ENCODE measurements at regions not wholly inside any gene's neighbourhood (a gene's known extent, or its start where the extent isn't known, plus 50 kb on each side); places are given as distances from the start of the nearest gene placed in this dataset.

GRCh38 chr2:220065581-220065980 lies 438.2 kb downstream of the SLC4A3 start:
- no peak for FAIRE-seq

GRCh38 chr2:220068846-220069245 lies 441.4 kb downstream of the SLC4A3 start:
- FAIRE-seq, result no peak

DNA sequence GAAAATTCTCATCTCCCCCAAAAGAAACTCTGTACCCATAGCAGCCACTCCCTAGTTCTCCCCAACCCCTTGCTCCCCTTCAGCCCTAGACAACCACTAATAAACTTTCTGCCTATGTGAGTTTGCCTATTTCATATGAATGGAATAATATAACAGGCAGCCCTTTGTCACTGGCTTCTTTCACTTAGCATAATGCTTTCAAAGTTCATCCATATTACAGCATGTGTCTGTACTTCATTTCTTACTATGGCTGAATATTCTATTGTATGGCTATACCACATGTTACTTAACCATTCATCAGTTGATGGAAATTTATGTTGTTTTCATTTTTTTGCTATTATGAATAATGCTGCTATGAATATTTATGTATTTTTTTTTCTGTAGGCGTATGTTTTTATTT lies 442.9 kb downstream of the SLC4A3 start:
- FAIRE-seq, result no peak

GRCh38 chr2:220071696-220072095 lies 444.3 kb downstream of the SLC4A3 start:
- FAIRE-seq, result no peak

DNA sequence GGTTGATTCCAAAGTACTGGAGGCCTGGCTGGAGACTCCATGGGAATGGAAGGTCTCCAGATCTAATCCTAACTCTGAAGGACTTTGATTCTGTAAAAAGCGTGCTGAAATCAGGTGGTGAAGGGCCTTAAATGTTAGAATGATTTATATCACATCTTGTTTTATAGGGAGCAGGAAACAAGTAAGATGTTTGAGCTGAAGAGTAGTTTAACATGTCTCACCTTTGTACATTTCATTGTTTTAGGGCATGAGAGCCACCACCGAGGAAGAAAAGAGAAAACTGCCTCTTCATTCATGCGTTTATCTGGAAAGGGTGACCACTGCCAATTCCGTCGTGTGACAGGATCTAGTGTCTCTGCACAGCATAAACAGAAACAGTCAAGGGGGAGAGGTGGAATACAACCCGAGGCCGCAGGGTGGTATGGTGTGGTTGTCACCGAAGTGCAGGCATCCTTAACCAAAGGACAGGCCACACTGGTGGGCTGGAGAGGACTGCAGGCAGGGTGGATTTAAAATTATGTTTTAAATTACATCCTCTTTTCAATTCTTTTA lies 445.3 kb downstream of the SLC4A3 start:
- no peak for FAIRE-seq

DNA sequence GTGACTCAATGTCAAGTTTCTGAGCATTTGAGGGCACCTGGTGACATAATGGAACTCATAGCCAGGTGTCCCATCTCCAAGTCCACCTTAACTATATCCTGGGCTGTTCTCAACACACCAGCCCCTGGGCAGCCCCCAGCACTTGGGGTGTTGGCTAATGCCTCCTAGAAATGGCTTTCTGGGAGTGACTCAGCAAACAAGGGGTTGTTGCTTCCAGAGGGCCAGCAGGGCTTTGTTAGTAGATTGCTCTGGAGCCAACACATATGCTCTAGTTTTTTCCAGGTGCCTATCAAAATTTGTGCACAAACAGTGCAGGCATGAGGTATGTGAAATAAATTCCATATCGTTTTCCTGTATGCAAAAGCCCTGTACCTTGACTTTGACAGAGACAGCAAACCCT lies 448.4 kb downstream of the SLC4A3 start:
- FAIRE-seq, result no peak

- no peak for FAIRE-seq
Observed at GRCh38 chr2:220076734-220077133, 449.3 kb downstream of the SLC4A3 start.

- FAIRE-seq, result no peak
Observed at GRCh38 chr2:220077488-220077887, 450.1 kb downstream of the SLC4A3 start.

GRCh38 chr2:220078439-220078838 lies 451.0 kb downstream of the SLC4A3 start:
- no peak for FAIRE-seq

- no peak for FAIRE-seq
Observed at GRCh38 chr2:220079595-220079994, 452.2 kb downstream of the SLC4A3 start.

DNA sequence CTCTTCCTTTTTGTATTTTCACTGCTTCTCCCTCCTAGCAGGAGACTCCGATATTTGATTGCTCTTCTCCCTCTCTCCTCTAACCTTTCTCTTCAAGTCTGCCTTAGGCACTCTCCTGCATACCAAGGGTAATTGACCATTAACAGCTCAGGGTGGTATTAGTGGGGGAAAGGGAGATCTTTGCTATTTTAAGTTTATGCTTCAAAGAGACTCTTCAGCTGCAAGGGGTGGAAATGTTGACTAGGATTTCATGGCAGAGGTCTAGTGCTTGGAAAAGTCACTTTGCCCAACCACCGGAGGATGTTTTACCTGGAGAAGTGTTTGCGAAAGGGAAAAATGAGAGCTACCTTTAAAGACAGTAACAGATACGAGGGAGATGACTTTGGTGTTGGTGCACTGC lies 453.7 kb downstream of the SLC4A3 start:
- FAIRE-seq, result no peak

DNA sequence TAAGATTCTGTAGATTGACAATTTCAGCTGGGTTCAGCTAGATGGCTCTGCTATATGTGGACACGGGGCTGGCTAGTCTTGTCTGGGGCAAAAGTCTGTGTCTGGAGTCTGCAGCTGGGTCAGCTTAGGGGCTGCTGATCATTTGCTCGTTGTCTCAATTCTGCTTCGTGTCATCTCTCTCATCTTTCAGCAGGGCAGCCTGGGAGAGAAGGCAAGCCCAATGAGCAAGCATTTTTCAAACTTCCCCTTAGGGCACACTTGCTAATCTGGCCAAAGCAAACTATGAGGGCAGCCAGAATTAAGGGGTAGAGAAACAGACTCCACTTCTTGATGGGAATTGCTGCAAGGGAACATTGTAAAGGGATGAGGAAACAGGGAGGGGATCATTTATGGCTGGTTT lies 462.6 kb downstream of the SLC4A3 start:
- FAIRE-seq, result no peak

DNA sequence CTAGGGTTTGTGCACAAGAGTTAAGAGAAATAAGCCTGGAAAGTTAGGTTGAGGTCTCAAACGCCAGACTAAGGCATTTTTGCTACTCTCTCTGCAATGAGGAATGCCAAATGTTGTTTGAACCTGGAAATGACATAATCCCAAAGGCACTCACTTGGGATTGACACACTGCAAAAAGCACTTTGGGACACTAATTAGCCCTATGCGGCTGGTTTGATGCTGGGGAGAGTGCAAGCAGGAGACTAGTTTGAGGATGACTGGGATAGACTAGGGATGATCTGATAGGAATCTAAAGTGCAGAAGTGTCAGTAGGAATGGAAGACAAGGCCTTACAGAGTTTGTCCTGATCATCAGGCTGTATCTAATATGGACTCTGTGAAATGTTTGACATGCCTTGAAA lies 469.0 kb downstream of the SLC4A3 start:
- FAIRE-seq, result no peak

DNA sequence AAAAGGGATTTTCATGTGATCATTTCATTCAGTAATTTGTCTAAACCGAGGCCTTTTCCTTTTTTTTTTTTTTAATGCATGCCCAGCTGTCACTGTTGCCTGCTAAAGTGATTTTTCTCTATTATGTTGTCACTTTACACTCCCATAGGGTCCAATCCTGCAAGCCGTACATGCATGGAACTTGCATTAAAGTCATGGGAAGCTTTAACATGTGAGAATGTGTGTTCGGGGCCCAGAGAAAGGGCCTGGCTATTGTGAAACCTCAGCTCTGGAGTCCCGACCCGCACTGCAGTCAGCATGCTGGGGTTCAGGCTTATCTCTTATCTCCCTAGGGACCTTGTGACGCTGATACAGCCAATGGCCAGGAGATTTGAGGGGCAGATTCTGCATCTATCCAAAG lies 474.6 kb downstream of the SLC4A3 start:
- FAIRE-seq, result no peak

- FAIRE-seq, result no peak
Observed at GRCh38 chr2:220103596-220103995, 476.2 kb downstream of the SLC4A3 start.

DNA sequence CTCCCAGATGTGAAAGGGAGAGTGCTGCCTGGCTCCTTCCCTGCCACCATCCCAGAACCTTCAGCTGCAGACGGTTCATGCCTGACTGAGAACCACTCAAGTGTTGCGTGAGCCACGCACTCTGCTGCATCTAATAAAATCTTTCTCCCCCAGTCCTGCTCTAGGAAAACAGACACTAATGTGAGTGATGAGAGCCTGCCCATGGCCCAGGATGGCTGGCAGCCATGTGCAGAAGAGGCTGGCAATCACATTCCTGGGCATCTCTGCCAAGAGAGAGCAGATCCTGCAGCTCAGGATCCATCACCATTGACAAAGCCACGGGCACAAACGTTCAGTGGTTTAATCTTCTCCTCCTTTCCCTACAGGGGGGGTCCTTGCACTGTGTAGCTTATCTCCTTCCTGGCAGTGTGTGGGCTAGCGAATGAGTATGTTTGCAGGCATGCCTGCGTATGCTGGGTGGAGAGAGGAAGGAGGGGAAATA lies 477.5 kb downstream of the SLC4A3 start:
- FAIRE-seq, result no peak

DNA sequence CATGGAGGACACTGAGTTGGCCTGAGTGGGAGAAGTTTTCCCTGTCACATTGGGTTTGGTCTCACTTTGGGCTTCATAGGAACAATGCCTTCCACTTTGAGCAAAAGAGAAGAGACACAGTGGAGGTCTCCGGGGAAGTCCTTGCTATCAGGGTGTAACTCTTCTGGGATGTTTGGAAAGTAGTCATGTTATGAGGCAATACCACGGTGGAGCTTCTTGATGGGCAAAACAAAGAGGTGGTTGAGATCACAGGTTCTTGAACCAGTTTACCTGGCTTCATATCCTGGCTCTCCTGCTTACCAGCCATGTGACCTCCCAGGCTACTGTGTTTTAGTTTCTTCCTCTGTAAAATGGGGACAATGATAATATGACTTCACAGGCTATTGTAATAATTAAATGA lies 478.6 kb downstream of the SLC4A3 start:
- FAIRE-seq, result no peak

DNA sequence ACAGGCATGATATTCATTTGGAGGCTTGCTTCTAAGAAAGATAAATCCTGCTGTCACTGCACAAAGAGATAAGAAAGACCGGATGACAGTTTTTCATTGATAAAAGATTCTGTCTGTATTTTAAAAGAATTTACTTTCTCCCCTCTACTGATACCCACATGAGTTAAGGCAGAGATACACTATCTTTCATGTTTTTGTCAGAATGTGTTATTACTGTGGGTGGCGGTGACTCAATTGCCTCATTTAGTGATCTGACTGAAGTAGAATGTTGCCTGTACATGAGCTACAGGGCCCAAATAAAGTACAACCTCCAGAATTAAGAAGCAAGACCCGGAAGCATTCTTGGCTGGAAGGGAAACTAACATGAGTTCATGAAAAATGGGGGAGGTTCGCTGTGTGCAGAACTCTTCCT lies 480.0 kb downstream of the SLC4A3 start:
- no peak for FAIRE-seq

DNA sequence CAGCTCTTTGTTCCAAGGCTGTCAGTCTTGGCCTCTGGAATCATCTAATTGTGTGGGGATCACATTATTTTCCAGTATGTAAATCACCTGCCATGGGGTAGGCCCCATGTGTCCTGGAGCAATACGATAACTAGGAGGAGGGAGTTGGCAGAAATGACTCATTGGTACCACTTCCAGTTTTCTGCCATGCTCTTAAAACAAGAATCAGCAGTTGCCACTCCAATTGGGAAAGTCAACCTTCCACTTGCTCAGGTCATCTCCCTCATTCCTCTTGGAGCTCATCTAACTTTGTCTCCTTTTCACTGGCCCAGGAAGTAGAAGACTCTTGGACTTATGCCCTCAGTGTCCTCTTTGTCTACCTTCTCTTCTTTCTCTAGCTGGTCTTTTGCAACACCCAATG lies 487.0 kb downstream of the SLC4A3 start:
- no peak for FAIRE-seq

DNA sequence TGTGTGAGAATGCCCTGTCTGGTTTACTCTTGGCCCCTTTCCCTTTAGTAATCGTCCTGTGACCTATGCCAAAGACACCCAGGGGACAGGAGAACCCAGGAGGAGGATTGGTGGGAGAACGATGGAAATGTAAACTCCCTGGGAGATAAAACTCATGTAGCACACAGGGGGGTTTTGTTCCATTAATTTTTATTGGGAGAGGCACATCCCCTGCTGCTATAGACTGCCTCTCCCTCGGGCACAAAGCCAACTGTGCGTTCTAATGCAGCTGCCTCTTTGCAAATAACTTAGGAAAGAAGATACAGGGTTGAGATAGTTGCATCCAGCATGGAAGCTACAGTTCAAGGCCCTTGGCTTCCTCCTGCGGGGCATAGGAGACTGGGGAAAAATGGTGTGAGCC lies 489.6 kb downstream of the SLC4A3 start:
- no peak for FAIRE-seq

- FAIRE-seq, result no peak
Observed at GRCh38 chr2:220120041-220120440, 492.6 kb downstream of the SLC4A3 start.

DNA sequence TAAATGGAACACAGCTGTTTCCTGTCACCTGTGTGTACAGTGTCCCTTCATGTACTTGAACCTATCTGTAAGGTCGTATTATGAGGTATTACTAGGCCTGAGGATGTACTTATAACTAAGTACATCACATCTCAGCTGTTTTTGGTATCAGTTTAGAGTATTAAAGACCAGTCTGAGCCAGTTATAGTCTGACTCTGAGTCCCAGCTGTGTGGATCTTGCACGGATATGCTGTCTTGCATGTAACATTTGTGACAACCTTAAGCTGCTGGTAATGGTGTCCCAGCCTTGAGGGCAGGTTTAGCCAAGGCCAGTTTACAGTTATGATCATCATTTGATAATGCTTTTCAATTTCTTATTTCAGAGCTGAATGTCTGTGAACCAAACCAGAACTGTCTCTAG lies 496.3 kb downstream of the SLC4A3 start:
- no peak for FAIRE-seq

DNA sequence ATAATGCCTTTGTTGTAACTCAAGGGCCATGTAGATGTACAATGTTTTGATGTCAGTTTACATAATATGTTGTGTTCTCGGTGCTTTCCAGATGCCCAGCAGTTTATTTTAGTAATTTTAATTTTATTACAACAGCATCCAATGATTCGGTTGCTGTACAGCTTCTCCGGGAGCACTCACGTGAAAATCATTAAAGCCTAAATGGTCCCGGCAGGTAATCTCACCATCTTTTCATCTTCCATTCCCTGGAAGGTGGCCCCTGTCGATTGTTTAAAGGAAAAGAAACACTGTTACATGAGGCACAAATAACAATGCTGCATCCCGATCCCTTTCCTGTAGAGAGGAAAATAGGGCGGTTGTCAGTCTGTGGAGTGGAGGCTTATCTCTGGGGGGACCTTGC lies 498.1 kb downstream of the SLC4A3 start:
- FAIRE-seq, result no peak

- no peak for FAIRE-seq
Observed at GRCh38 chr2:220127311-220127710, 499.9 kb downstream of the SLC4A3 start.

GRCh38 chr2:220127876-220128275 lies 500.4 kb downstream of the SLC4A3 start:
- no peak for FAIRE-seq

GRCh38 chr2:220129391-220129790 lies 502.0 kb downstream of the SLC4A3 start:
- no peak for FAIRE-seq
